ENCODE measurements at regions not wholly inside any gene's neighbourhood (a gene's known extent, or its start where the extent isn't known, plus 50 kb on each side); places are given as distances from the start of the nearest gene placed in this dataset.

DNA sequence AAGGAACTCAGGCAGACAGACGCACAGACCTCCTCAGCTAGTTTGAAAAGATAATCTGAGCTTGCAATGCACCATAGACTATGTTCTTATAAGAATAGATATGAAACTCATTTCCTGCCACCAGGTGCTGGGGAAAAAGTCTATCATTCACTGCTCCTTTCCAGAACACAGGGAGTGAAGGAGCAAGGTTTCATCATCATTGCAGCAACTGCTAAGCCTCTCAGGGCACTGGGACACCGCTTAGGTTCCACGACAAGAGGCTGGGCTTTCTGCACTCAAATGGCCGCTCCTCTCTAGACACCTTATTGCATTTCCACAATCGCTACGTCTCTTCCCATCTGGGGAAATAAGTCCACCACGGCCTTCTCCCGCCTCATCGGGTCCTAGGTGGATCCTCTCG is 418.5 kb upstream of the JARID2 start:
- intact Hi-C loops (cut with DNase I; ENCODE audit: low total_unique reads), result no loop called here
- no peaks in the 10 kb centered on the region for H3K4me1 ChIP-seq
- H3K27ac ChIP-seq, result no peak overlapping the region
- no peaks in the 10 kb centered on the region for H3K9me3 ChIP-seq
- no peaks in the 10 kb centered on the region for H3K27me3 ChIP-seq
- WGBS, 5 donors, result 85 to 97% (median 97%) methylated on average over 10 of the region's 10 CpGs
- no peak for DNase-seq
- no peak overlapping the region for H3K4me3 ChIP-seq
- H3K36me3 ChIP-seq, result no peaks in the 10 kb centered on the region
- TF ChIP-seq POLR2AphosphoS5 (IDR thresholded peaks at IDR 0.05), result no peak
- TF ChIP-seq POLR2A (IDR thresholded peaks at IDR 0.05), result no peak
- no peak for TF ChIP-seq CTCF (IDR thresholded peaks at IDR 0.05)
- no peak for TF ChIP-seq EP300 (IDR thresholded peaks at IDR 0.05)

DNA sequence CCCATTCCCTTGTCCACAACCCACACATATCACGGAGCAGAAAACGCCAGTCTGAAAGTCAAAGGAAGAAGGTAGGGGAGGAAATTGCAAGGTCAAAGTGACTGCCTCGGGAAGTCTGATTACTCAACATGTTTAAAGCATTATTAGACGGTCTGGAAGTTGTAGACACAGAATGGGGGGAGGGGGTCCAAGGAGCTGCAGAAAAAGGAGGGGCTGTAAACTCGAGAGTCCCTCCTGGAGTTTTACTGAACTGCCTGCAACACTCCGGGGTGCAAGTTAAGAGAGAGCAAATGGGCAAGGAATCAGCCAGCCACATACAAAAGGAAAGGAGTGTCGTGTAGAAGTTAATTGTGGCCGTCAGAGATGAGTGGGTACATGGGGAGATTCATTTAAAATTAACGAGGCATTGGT is 417.7 kb upstream of the JARID2 start:
- no peak for DNase-seq
- Histone ChIP-seq H3K27ac (no peak overlapping the region), H3K27me3 (no peaks in the 10 kb centered on the region), H3K4me3 (no peak overlapping the region), H3K9me3 (no peaks in the 10 kb centered on the region), H3K36me3 (no peaks in the 10 kb centered on the region), H3K4me1 (no peaks in the 10 kb centered on the region)
- intact Hi-C loops (cut with DNase I; ENCODE audit: low total_unique reads), result no loop called here
- TF ChIP-seq CTCF (IDR thresholded peaks at IDR 0.05), result no peak
- no peak for TF ChIP-seq POLR2A (IDR thresholded peaks at IDR 0.05)
- no peak for TF ChIP-seq POLR2AphosphoS5 (IDR thresholded peaks at IDR 0.05)
- TF ChIP-seq EP300 (IDR thresholded peaks at IDR 0.05), result no peak
- WGBS, 5 donors, result 68 to 85% (median 82%) methylated on average over 9 of the region's 9 CpGs

- intact Hi-C loops (cut with DNase I; ENCODE audit: low total_unique reads), result no loop called here
- Histone ChIP-seq H3K27me3 (no peaks in the 10 kb centered on the region), H3K4me1 (no peaks in the 10 kb centered on the region), H3K27ac (no peak overlapping the region), H3K4me3 (no peak overlapping the region), H3K36me3 (no peaks in the 10 kb centered on the region), H3K9me3 (no peaks in the 10 kb centered on the region)
- DNase-seq, result no peak
- TF ChIP-seq POLR2A (IDR thresholded peaks at IDR 0.05), result no peak
- no peak for TF ChIP-seq EP300 (IDR thresholded peaks at IDR 0.05)
- TF ChIP-seq POLR2AphosphoS5 (IDR thresholded peaks at IDR 0.05), result no peak
- no peak for TF ChIP-seq CTCF (IDR thresholded peaks at IDR 0.05)
- 81 to 88% (median 86%) methylated on average over 3 to 5 of the region's 5 CpGs for WGBS, 5 donors
Observed at GRCh38 chr6:14831070-14831469, 414.8 kb upstream of the JARID2 start.

DNA sequence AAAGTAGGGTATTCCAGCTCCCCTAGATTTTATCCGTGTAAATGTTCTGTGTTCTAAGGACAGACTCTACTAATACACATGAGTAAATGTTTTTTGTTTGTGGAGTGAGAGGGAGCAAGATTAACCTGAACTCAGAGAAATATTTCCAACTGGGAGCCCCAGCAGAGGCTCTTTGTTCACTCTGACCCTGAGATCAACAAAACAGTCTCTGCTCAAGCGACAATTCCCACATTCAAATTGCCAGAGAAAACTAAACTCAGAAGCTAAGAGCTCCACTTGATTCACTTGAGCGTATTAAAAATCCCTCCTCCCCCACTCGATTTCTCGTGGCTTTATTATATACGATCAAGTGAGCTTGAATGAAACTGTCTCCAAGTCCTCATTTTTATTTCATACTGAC is 413.9 kb upstream of the JARID2 start:
- TF ChIP-seq POLR2AphosphoS5 (IDR thresholded peaks at IDR 0.05) (no peak), CTCF (IDR thresholded peaks at IDR 0.05) (no peak), EP300 (IDR thresholded peaks at IDR 0.05) (no peak), POLR2A (IDR thresholded peaks at IDR 0.05) (no peak)
- intact Hi-C loops (cut with DNase I; ENCODE audit: low total_unique reads), result no loop called here
- no peaks in the 10 kb centered on the region for H3K36me3 ChIP-seq
- no peak for DNase-seq
- H3K4me1 ChIP-seq, result no peaks in the 10 kb centered on the region
- no peak overlapping the region for H3K4me3 ChIP-seq
- WGBS, 5 donors, result 32 to 55% (median 48%) methylated on average over 6 of the region's 6 CpGs
- no peaks in the 10 kb centered on the region for H3K9me3 ChIP-seq
- H3K27ac ChIP-seq, result no peak overlapping the region
- no peaks in the 10 kb centered on the region for H3K27me3 ChIP-seq
